Esophagus (tissue), 2 donors: ENCODE measurements at regions not wholly inside any gene's neighbourhood (a gene's known extent, or its start where the extent isn't known, plus 50 kb on each side); places are given as distances from the start of the nearest gene placed in this dataset.
"Not testable (repeated sequence)": the region's sequence is repeated elsewhere in the genome, so short reads cannot be mapped to it uniquely, and the experiment has no call there.

Source experiments
- H3K27ac ChIP-seq, 2 donors: one replicate each; pipeline ENCODE4 v1.5.1; 2013; ENCODE audit warnings: low read depth in 2 of 2, mild to moderate bottlenecking in 2 of 2, inconsistent platforms in 1 of 2, low read length in 1 of 2, moderate library complexity in 1 of 2
- H3K27me3 ChIP-seq, 2 donors: one replicate each; pipeline ENCODE4 v1.6.1; 2013; ENCODE audit warnings: low read length in 2 of 2, control low read depth in 1 of 2, mild to moderate bottlenecking in 1 of 2; ENCODE audit not compliant: insufficient read depth in 2 of 2, control insufficient read depth in 1 of 2
- H3K36me3 ChIP-seq, 2 donors: one replicate each; pipeline ENCODE4 v1.6.1; 2013; ENCODE audit warnings: low read length in 1 of 2; ENCODE audit not compliant: control insufficient read depth in 2 of 2, insufficient read depth in 2 of 2
- H3K4me1 ChIP-seq, 2 donors: one replicate each; pipeline ENCODE4 v1.6.1; 2013; ENCODE audit warnings: low read length in 1 of 2; ENCODE audit not compliant: control insufficient read depth in 2 of 2, insufficient read depth in 2 of 2
- H3K4me3 ChIP-seq, 2 donors: one replicate each; pipeline ENCODE4 v1.5.1; 2013; ENCODE audit warnings: low read length in 2 of 2, mild to moderate bottlenecking in 2 of 2, low read depth in 1 of 2, moderate library complexity in 1 of 2
- H3K9me3 ChIP-seq, 2 donors: one replicate each; pipeline ENCODE4 v1.6.1; 2013; ENCODE audit warnings: mild to moderate bottlenecking in 2 of 2, low read depth in 1 of 2, low read length in 1 of 2, moderate library complexity in 1 of 2; ENCODE audit not compliant: control insufficient read depth in 2 of 2, insufficient read depth in 1 of 2
- WGBS, 2 donors: extraction: QIAGEN DNeasy Blood & Tissue Kit; methylation state at CpG; one replicate each; pipeline ENCODE4 v1.1.7; 2013; 5-methylcytosine and 5-hydroxymethylcytosine counted together
- donor health status: healthy with polysubstance abuse.
- donor health status: Bipolar disorder and iron deficiency.

- H3K27me3 ChIP-seq = no peaks in the 10 kb centered on the region
- no peaks in the 10 kb centered on the region for H3K4me1 ChIP-seq
- H3K27ac ChIP-seq = no peak overlapping the region
- no peaks in the 10 kb centered on the region for H3K36me3 ChIP-seq
- H3K9me3 ChIP-seq = no peaks in the 10 kb centered on the region
- no peak overlapping the region for H3K4me3 ChIP-seq
Measured at GRCh38 chr3:176058856-176059255, 1138.4 kb downstream of the TBL1XR1 start.

DNA sequence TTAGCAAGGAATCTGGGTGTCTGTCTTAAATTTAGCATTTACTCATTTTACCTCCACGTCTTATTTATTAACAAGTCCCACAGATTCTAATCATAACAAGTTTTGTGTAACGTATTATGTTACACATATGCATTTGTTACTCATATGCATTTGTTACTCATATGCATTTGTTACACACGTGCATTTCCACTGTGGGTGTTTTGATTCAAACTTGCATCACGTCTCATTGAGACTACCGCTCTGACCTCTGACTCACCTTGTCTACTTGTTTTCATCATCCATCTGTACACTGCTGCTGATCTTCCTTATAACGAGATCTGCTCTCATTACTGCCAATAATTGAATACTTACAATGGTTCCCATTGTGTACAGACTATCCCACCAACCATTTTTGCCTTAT lies 1141.4 kb downstream of the TBL1XR1 start:
- Histone ChIP-seq H3K4me3 (no peak overlapping the region), H3K9me3 (no peaks in the 10 kb centered on the region), H3K4me1 (no peaks in the 10 kb centered on the region), H3K27me3 (no peaks in the 10 kb centered on the region), H3K36me3 (no peaks in the 10 kb centered on the region), H3K27ac (no peak overlapping the region)
- WGBS, 2 donors = 76 to 81% methylated on average over 6 of the region's 6 CpGs

DNA sequence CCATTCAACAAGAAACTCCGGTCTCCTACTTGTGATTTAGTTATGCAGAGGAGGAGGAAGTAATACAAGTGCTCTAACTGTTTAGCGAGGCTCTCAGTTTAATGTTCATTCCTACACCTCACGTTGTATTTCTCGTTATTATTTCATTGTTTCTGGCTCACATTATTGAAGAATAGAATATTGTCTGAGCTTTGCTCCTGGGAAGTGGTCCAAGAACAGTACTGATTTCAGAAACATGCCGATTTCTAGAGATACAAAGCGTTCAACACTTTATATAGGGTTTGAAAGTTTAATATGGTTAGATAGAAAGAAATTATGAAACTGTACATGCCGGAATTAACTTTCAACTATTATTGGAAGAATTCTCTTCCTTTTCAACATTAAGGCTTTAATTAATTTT lies 1145.5 kb downstream of the TBL1XR1 start:
- Histone ChIP-seq H3K36me3 (no peaks in the 10 kb centered on the region), H3K4me3 (no peak overlapping the region), H3K9me3 (no peaks in the 10 kb centered on the region), H3K27me3 (no peaks in the 10 kb centered on the region), H3K4me1 (no peaks in the 10 kb centered on the region), H3K27ac (no peak overlapping the region)
- 85 to 86% methylated on average over 7 of the region's 7 CpGs for WGBS, 2 donors

DNA sequence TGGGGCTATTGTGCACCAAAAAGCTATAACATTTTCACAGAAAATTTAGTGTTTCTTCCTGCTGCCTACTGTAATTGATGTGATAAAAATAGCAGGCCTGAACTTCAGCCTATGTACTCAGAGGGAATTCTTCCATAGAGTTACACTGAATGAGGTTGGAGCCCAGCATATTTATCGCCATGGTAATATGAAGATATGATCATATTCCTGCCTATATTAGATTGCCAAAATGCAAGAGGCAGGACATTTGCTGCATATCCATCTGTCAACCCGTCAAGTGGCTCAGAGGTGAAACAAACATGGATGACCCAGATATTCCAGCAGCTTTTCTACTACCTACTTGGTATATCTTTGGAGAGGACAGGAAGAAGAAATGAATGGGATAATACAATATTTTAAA lies 1150.6 kb downstream of the TBL1XR1 start:
- H3K4me1 ChIP-seq = no peaks in the 10 kb centered on the region
- no peak overlapping the region for H3K4me3 ChIP-seq
- H3K27ac ChIP-seq = no peak overlapping the region
- no peaks in the 10 kb centered on the region for H3K36me3 ChIP-seq
- 88% methylated on average over 2 of the region's 2 CpGs for WGBS, 2 donors
- H3K27me3 ChIP-seq = no peaks in the 10 kb centered on the region
- H3K9me3 ChIP-seq = no peaks in the 10 kb centered on the region

GRCh38 chr3:176041812-176042211 lies 1155.5 kb downstream of the TBL1XR1 start:
- H3K27ac ChIP-seq = no peak overlapping the region
- H3K36me3 ChIP-seq = no peaks in the 10 kb centered on the region
- WGBS, 2 donors = 62 to 68% methylated on average over 2 of the region's 2 CpGs
- H3K4me1 ChIP-seq = no peaks in the 10 kb centered on the region
- no peaks in the 10 kb centered on the region for H3K27me3 ChIP-seq
- no peak overlapping the region for H3K4me3 ChIP-seq
- H3K9me3 ChIP-seq = no peaks in the 10 kb centered on the region

DNA sequence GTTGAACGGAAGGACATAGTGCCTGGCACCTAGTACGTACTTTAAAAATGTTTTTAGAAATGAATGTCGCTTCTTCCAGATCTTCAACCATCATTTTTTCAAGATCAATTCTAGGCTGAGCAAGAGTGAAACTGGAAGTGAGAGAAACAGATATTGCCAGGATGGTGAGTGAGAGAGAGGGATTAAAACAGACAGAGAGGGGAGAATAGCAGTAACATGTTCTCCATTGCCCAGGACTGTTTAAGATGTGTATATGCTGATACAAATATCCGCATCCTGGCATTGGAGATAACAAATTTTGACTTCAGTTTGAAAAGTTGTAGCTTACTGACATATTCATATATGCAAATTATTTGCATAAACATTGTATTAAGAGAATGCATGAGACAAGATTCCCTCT lies 1156.1 kb downstream of the TBL1XR1 start:
- H3K36me3 ChIP-seq = no peaks in the 10 kb centered on the region
- H3K27me3 ChIP-seq = no peaks in the 10 kb centered on the region
- H3K27ac ChIP-seq = no peak overlapping the region
- no peaks in the 10 kb centered on the region for H3K9me3 ChIP-seq
- H3K4me1 ChIP-seq = no peaks in the 10 kb centered on the region
- no peak overlapping the region for H3K4me3 ChIP-seq
- 93 to 96% methylated on average over 4 of the region's 4 CpGs for WGBS, 2 donors

- Histone ChIP-seq H3K4me3 (no peak overlapping the region), H3K36me3 (no peaks in the 10 kb centered on the region), H3K27ac (no peak overlapping the region), H3K9me3 (no peaks in the 10 kb centered on the region), H3K4me1 (no peaks in the 10 kb centered on the region), H3K27me3 (no peaks in the 10 kb centered on the region)
- WGBS, 2 donors = 44 to 49% methylated on average over 1 of the region's 1 CpG
Measured at GRCh38 chr3:176037636-176038035, 1159.6 kb downstream of the TBL1XR1 start.

- no peak overlapping the region for H3K27ac ChIP-seq
- WGBS, 2 donors = 79 to 86% methylated on average over 4 of the region's 4 CpGs
- H3K27me3 ChIP-seq = no peaks in the 10 kb centered on the region
- no peaks in the 10 kb centered on the region for H3K9me3 ChIP-seq
- H3K4me3 ChIP-seq = no peak overlapping the region
- no peaks in the 10 kb centered on the region for H3K36me3 ChIP-seq
- no peaks in the 10 kb centered on the region for H3K4me1 ChIP-seq
Measured at GRCh38 chr3:176032043-176032442, 1165.2 kb downstream of the TBL1XR1 start.

DNA sequence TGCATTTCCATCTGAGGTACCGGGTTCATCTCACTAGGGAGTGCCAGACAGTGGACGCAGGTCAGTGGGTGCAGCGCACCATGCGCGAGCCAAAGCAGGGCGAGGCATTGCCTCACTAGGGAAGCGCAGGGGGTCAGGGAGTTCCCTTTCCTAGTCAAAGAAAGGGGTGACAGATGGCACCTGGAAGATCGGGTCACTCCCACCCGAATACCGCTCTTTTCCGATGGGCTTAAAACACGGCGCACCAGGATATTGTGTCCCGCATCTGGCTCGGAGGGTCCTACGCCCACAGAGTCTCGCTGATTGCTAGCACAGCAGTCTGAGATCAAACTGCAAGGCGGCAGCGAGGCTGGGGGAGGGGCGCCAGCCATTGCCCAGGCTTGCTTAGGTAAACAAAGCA lies 1157.1 kb downstream of the NAALADL2 start:
- WGBS, 2 donors = 92% methylated on average over 18 to 20 of the region's 20 CpGs
- not testable (repeated sequence) for H3K4me1 ChIP-seq, H3K27me3 ChIP-seq, H3K4me3 ChIP-seq, H3K27ac ChIP-seq, H3K36me3 ChIP-seq, H3K9me3 ChIP-seq

- WGBS, 2 donors = 93 to 95% methylated on average over 5 of the region's 5 CpGs
- not testable (repeated sequence) for H3K27ac ChIP-seq, H3K9me3 ChIP-seq
Measured at GRCh38 chr3:176015228-176015627, 1156.1 kb downstream of the NAALADL2 start.

More at GRCh38 chr3:176015228-176015627, 1156.1 kb downstream of the NAALADL2 start:
- not testable (repeated sequence) for H3K27me3 ChIP-seq, H3K36me3 ChIP-seq, H3K4me1 ChIP-seq, H3K4me3 ChIP-seq
